ENCODE measurements at regions not wholly inside any gene's neighbourhood (a gene's known extent, or its start where the extent isn't known, plus 50 kb on each side); places are given as distances from the start of the nearest gene placed in this dataset.

DNA sequence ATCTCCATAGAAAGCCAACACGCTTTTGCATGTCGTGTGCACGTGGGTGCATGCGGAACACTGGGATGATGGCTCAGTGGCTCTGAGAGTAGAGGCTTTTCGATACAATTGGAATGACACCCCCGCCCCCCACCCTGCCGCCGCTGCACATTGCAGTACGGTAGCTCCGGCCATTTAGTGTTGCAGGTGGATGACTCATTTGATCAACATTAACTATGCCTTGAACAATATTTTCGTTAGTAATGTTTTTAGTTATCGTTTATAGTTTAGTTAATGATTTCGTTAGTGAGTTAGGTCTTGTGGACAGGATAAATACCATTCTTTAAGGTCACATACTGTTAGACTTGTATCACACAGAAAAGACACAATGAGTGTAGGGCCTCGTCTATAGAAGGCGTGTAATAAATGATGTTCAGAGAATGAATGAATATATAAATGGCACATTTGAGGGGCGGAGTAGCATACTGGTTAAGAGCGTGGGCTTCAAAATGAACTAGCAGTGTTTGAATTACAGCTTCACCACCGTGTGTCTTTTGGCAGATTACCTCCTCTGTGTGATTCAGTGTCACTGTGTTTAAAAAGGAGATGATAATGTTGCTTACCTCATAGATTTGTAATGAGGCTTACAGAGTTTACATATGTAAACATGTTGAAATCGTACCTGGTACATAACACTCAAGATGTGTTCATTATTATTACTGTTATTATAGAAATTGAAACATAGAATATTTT, 67.2 kb upstream of the TENM3 start:
- TF ChIP-seq EZH2 (IDR thresholded peaks at IDR 0.05), result no peak
- no peak for TF ChIP-seq POLR2AphosphoS5 (IDR thresholded peaks at IDR 0.05; ENCODE audit: borderline replicate concordance, low read depth, low read length)
